Panc1 (cell line): ENCODE measurements at regions not wholly inside any gene's neighbourhood (a gene's known extent, or its start where the extent isn't known, plus 50 kb on each side); places are given as distances from the start of the nearest gene placed in this dataset.
A peak's percentile ranks its signal among the peaks of the same experiment; 100 is the strongest.

ENCODE experiments used
- ATAC-seq: fragments of 200-7000 bp; cut with Tn5 transposase; 2 replicates; pipeline ENCODE4 v1.9.1; 2020; ENCODE audit warnings: mild to moderate bottlenecking, moderate library complexity
- BruUV-seq: library from RNA; stranded (reverse); fragments of 400-500 nt; replicated peaks from 2 replicates; lab custom pipeline; 2021; lab: Mats Ljungman, UMichigan
- CTCF ChIA-PET: fragments of 300-600 bp; sonication (Branson Sonifier 250); formaldehyde crosslinking; loops from one replicate; lab custom pipeline; 2022; ENCODE audit warnings: antibody characterized with exemption; lab: Charles Lee
- POLR2A ChIA-PET: fragments of 300-600 bp; sonication (Branson Sonifier 250); formaldehyde crosslinking; loops from one replicate; lab custom pipeline; 2022; ENCODE audit warnings: antibody characterized with exemption; lab: Charles Lee
- DNase-seq: peaks from one replicate; pipeline ENCODE4 v3.0.0-alpha.2; 2010; ENCODE audit warnings: low read depth, low spot score
- H3K27ac ChIP-seq: 2 replicates; pipeline ENCODE4 v1.5.1; 2011; ENCODE audit warnings: mild to moderate bottlenecking, low read length, inconsistent platforms
- H3K27me3 ChIP-seq: fragments of 200-500 bp; sonication (Bioruptor generic); 2 replicates; pipeline ENCODE4 v1.6.0; 2014; ENCODE audit warnings: low read length, inconsistent platforms; ENCODE audit not compliant: control insufficient read depth, insufficient read depth
- H3K36me3 ChIP-seq: fragments of 200-500 bp; sonication (Bioruptor generic); 2 replicates; pipeline ENCODE4 v1.5.1; 2014; ENCODE audit warnings: inconsistent platforms, mild to moderate bottlenecking, low read length, moderate library complexity; ENCODE audit not compliant: control insufficient read depth, insufficient read depth
- H3K4me1 ChIP-seq: 2 replicates; pipeline ENCODE4 v1.5.1; 2011; ENCODE audit warnings: inconsistent platforms, mild to moderate bottlenecking, low read length, moderate library complexity; ENCODE audit not compliant: control insufficient read depth, insufficient read depth
- H3K4me3 ChIP-seq, 2 experiments: 2 replicates each; pipeline ENCODE4 v1.5.1; 2011 to 2012; ENCODE audit warnings: low read depth in 2 of 2, low read length in 2 of 2, mild to moderate bottlenecking in 2 of 2, inconsistent platforms in 1 of 2, moderate library complexity in 1 of 2
- H3K9me3 ChIP-seq: fragments of 200-500 bp; sonication (Bioruptor generic); 2 replicates; pipeline ENCODE4 v1.5.1; 2014; ENCODE audit warnings: low read depth, mild to moderate bottlenecking, inconsistent platforms, low read length, moderate library complexity; ENCODE audit not compliant: control insufficient read depth, insufficient read depth
- CTCF ChIP-seq: fragments of 450-650 bp; IDR thresholded peaks from 2 replicates; pipeline ENCODE4 v1.5.1; 2017; ENCODE audit warnings: mild to moderate bottlenecking
- POLR2AphosphoS5 ChIP-seq: IDR thresholded peaks from 2 replicates; pipeline ENCODE4 v1.6.1; 2012; ENCODE audit warnings: mild to moderate bottlenecking, low read depth, low read length, moderate library complexity
- REST ChIP-seq, 2 experiments: IDR thresholded peaks; 2 replicates each; pipeline ENCODE4 v1.6.1; 2011 to 2012; ENCODE audit warnings: low read depth in 2 of 2, control low read depth in 1 of 2, low read length in 1 of 2, mild to moderate bottlenecking in 1 of 2, moderate library complexity in 1 of 2; ENCODE audit not compliant: insufficient read depth in 1 of 2
- SIN3A ChIP-seq: IDR thresholded peaks from 2 replicates; pipeline ENCODE4 v1.6.1; 2012; ENCODE audit warnings: low read depth, mild to moderate bottlenecking, low read length, moderate library complexity, borderline replicate concordance; ENCODE audit not compliant: insufficient read depth
- TCF7L2 ChIP-seq: IDR thresholded peaks from 2 replicates; pipeline ENCODE4 v1.6.1; 2011; ENCODE audit warnings: mild to moderate bottlenecking, low read depth, low read length, inconsistent platforms
- in situ Hi-C: cut with HindIII; loops from 2 replicates; pipeline ENCODE4 v1.10.0; 2016; ENCODE audit warnings: low sequenced_read_pairs, low pct_unique_long_range_greater_than_20kb
- intact Hi-C: fragments of 100-400 bp; cut with micrococcal nuclease; formaldehyde crosslinking; loops from one replicate; pipeline ENCODE4 v1.10.0; 2022; ENCODE audit not compliant: unreplicated experiment

- ATAC-seq = no peak
- intact Hi-C loops (no loop called here), in situ Hi-C loops (no loop called here)
- no peaks in the 10 kb centered on the region for H3K4me1 ChIP-seq
- no peaks in the 10 kb centered on the region for H3K9me3 ChIP-seq
- TF ChIP-seq POLR2AphosphoS5 = no peak
- TF ChIP-seq SIN3A = no peak
- no peak for TF ChIP-seq TCF7L2
- no peak for TF ChIP-seq REST (IDR thresholded peaks at IDR 0.05; ENCODE audit: insufficient read depth in 1 of 2, low read depth in 2 of 2, low read length in 1 of 2)
- TF ChIP-seq CTCF = no peak
- no peaks in the 10 kb centered on the region for H3K27me3 ChIP-seq
- no peak for DNase-seq
- H3K36me3 ChIP-seq = no peaks in the 10 kb centered on the region
- no TSS peak for BruUV-seq
- CTCF ChIA-PET = no interaction called here
- POLR2A ChIA-PET = no interaction called here
- no peak overlapping the region for H3K27ac ChIP-seq
- no peak overlapping the region for H3K4me3 ChIP-seq
These were observed 660.9 kb upstream of the MGAT4C start for GRCh38 chr12:86917121-86917520.

GRCh38 chr12:86914721-86915120 lies 658.5 kb upstream of the MGAT4C start:
- Histone ChIP-seq H3K4me3 (no peak overlapping the region), H3K27ac (no peak overlapping the region), H3K4me1 (no peaks in the 10 kb centered on the region), H3K9me3 (no peaks in the 10 kb centered on the region), H3K27me3 (no peaks in the 10 kb centered on the region), H3K36me3 (no peaks in the 10 kb centered on the region)
- TF ChIP-seq CTCF (peak; percentile 24; the same call in 1 of the 2 replicates), SIN3A (no peak)
- POLR2A ChIA-PET = no interaction called here
- intact Hi-C loops = no loop called here
- no TSS peak for BruUV-seq
- ATAC-seq = no peak
- peak; percentile 8 for DNase-seq
- CTCF ChIA-PET = no interaction called here
- in situ Hi-C loops = no loop called here
